Body of pancreas (tissue), 4 donors: ENCODE measurements at regions not wholly inside any gene's neighbourhood (a gene's known extent, or its start where the extent isn't known, plus 50 kb on each side); places are given as distances from the start of the nearest gene placed in this dataset.

Experiments used
- ATAC-seq: fragments of 150-250 bp; one replicate; pipeline ENCODE4 v1.9.1; 2016
- DNase-seq, 4 donors: peaks; one replicate each; pipeline ENCODE4 v3.0.0-alpha.2; 2019
- H3K27ac ChIP-seq, 4 donors: fragments of 200-600 bp; sonication (generic); 1 replicate in 3 of 4; 2 replicates in 1 of 4; pipeline versions ENCODE4 v1.5.1 to v1.6.1; 2016 to 2019; ENCODE audit warnings: mild to moderate bottlenecking in 1 of 4, mixed read lengths in 1 of 4, moderate library complexity in 1 of 4
- H3K27me3 ChIP-seq, 2 donors: fragments of 200-600 bp; sonication (generic); one replicate each; pipeline ENCODE4 v1.6.0; 2016; ENCODE audit warnings: mild to moderate bottlenecking in 1 of 2
- H3K36me3 ChIP-seq, 2 donors: fragments of 200-600 bp; sonication (generic); replicated peaks in 1 of 2; 2 replicates each; pipeline ENCODE4 v1.5.1; 2016; ENCODE audit warnings: low read depth in 2 of 2; ENCODE audit not compliant: insufficient read depth in 1 of 2
- H3K4me1 ChIP-seq: fragments of 200-600 bp; sonication (generic); one replicate; pipeline ENCODE4 v1.6.0; 2016
- H3K4me3 ChIP-seq, 2 donors: fragments of 200-600 bp; sonication (generic); 1 replicate in 1 of 2; 2 replicates in 1 of 2; pipeline ENCODE4 v1.5.1; 2016 to 2019
- H3K9me3 ChIP-seq, 3 donors: fragments of 200-600 bp; sonication (generic); 1 replicate in 2 of 3; 2 replicates in 1 of 3; pipeline ENCODE4 v1.5.1; 2016
- POLR2A ChIP-seq, 3 donors: fragments of 450-650 bp; IDR thresholded peaks; one replicate each; pipeline ENCODE4 v1.6.1; 2016; ENCODE audit warnings: antibody characterized with exemption in 3 of 3, mild to moderate bottlenecking in 2 of 3
- WGBS, 2 donors: methylation state at CpG; one replicate each; pipeline ENCODE4 v1.1.5; 2017; 5-methylcytosine and 5-hydroxymethylcytosine counted together
- intact Hi-C: fragments of 100-400 bp; cut with DNase I; formaldehyde crosslinking; loops from one replicate; pipeline ENCODE4 v1.15.1; 2023
- TF ChIP-seq, protein P1 (sequence below), 7 experiments: fragments of 450-650 bp in 4 of 7; fragments of 200-600 bp in 3 of 7; sonication (generic) in 3 of 7; IDR thresholded peaks; one replicate each; pipeline ENCODE4 v1.5.1; 2016 to 2019; ENCODE audit warnings: antibody characterized with exemption in 7 of 7

DNA sequence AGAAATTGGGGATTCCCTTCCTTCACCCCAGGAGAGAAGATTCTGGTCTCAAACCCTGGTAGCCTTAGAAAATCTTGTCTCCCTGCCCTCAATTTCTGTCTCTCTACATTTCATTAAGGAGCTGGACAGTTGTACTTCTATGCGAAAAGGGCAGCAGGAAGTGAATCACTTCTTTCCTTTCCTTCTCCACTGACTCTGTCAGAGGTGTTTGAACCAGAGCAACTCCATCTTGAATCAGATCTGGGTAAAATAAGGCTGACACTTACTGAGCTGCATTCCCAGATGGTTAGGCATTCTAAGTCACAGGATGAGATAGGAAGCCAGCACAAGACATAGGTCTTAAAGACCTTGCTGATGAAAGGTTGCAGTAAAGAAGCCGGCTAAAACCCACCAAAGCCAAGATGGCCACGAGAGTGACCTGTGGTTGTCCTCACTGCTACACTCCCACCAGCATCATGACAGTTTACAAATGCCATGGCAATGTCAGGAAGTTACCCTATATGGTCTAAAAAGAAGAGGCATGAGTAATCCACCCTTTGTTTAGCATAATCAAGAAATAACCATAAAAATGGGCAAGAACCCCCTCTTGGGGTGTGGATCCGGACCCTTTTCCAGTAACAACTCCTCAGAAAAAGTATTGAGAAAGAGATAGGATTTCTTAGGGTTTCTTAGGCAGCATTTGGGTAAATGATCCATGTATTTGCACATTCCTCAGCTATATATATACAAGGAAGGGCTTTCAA lies 95.8 kb upstream of the PLCB4 start:
- Histone ChIP-seq H3K9me3 (no peaks in the 10 kb centered on the region), H3K27ac (no peak overlapping the region), H3K36me3 (no peaks in the 10 kb centered on the region), H3K4me1 (no peaks in the 10 kb centered on the region), H3K4me3 (no peak overlapping the region), H3K27me3 (no peaks in the 10 kb centered on the region)
- DNase-seq: no peak
- no peak for TF ChIP-seq POLR2A (IDR thresholded peaks at IDR 0.05)
- TF ChIP-seq, protein P1, sequence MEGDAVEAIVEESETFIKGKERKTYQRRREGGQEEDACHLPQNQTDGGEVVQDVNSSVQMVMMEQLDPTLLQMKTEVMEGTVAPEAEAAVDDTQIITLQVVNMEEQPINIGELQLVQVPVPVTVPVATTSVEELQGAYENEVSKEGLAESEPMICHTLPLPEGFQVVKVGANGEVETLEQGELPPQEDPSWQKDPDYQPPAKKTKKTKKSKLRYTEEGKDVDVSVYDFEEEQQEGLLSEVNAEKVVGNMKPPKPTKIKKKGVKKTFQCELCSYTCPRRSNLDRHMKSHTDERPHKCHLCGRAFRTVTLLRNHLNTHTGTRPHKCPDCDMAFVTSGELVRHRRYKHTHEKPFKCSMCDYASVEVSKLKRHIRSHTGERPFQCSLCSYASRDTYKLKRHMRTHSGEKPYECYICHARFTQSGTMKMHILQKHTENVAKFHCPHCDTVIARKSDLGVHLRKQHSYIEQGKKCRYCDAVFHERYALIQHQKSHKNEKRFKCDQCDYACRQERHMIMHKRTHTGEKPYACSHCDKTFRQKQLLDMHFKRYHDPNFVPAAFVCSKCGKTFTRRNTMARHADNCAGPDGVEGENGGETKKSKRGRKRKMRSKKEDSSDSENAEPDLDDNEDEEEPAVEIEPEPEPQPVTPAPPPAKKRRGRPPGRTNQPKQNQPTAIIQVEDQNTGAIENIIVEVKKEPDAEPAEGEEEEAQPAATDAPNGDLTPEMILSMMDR (IDR thresholded peaks at IDR 0.05): no peak
- 77 to 78% methylated on average over 4 of the region's 4 CpGs for WGBS, 2 donors
- intact Hi-C loops: no loop called here
- ATAC-seq: no peak

DNA sequence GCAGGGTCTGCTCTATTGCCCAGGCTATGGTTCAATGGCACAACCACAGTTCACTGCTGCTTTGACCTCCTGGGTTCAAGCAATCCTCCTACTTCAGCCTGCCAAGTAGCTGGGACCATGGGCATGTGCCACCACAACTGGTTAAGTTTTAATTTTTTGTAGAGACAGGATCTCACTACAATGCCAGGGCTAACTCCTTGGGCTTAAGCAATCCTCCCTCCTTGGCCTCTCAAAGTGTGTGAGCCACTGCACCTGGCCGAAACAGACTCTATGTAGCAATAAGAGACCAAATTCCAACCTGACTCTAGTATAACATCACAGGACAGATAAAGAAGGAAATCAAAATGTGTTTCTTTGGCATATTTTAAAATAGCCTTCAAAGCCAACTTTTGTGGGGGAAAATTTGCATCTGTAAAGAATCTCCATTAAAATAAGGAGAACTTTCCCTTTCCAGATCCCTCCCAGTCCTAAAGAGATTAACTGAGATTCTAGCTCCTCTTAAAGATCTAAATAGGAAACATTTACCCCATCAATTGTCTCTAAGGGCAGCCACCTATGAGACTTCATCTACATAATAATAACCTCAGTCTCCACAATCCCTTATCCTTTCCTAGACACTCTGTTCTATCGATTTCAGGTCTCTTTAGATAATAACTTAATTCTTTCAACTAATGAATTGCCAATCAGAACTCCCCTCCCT lies 94.7 kb upstream of the PLCB4 start:
- Histone ChIP-seq H3K9me3 (no peaks in the 10 kb centered on the region), H3K27me3 (no peaks in the 10 kb centered on the region), H3K4me3 (no peak overlapping the region), H3K27ac (no peak overlapping the region), H3K36me3 (no peaks in the 10 kb centered on the region), H3K4me1 (no peaks in the 10 kb centered on the region)
- intact Hi-C loops: no loop called here
- no peak for ATAC-seq
- TF ChIP-seq POLR2A (IDR thresholded peaks at IDR 0.05): no peak
- TF ChIP-seq, protein P1 (IDR thresholded peaks at IDR 0.05): no peak
- DNase-seq: no peak
- 54 to 60% methylated on average over 2 of the region's 2 CpGs for WGBS, 2 donors

DNA sequence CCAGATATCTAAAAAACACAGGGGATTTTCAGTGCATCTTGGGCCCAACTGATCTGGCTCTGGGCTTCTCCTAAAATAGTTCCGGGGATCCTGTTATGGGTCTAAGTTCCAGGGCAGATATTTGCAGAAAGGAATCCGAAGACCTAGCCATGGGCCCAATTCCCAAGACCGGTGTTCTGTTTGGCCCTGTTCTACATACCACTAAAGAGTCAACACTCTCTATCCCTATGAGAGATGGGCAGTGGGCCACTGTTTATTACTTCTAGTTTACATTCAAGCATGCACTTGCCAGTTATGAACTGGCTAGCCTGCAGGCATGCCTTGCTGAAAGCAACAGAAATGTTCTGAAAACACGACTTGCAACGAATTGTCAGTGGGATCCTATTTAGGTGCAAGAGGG lies 87.4 kb upstream of the PLCB4 start:
- H3K4me1 ChIP-seq: no peaks in the 10 kb centered on the region
- intact Hi-C loops: no loop called here
- no peak overlapping the region for H3K4me3 ChIP-seq
- H3K9me3 ChIP-seq: no peaks in the 10 kb centered on the region
- H3K27me3 ChIP-seq: no peaks in the 10 kb centered on the region
- ATAC-seq: no peak
- no peak for DNase-seq
- no peak overlapping the region for H3K27ac ChIP-seq
- WGBS, 2 donors: 87 to 91% methylated on average over 5 of the region's 5 CpGs
- TF ChIP-seq POLR2A (IDR thresholded peaks at IDR 0.05): no peak
- TF ChIP-seq, protein P1 (IDR thresholded peaks at IDR 0.05): no peak
- no peaks in the 10 kb centered on the region for H3K36me3 ChIP-seq

DNA sequence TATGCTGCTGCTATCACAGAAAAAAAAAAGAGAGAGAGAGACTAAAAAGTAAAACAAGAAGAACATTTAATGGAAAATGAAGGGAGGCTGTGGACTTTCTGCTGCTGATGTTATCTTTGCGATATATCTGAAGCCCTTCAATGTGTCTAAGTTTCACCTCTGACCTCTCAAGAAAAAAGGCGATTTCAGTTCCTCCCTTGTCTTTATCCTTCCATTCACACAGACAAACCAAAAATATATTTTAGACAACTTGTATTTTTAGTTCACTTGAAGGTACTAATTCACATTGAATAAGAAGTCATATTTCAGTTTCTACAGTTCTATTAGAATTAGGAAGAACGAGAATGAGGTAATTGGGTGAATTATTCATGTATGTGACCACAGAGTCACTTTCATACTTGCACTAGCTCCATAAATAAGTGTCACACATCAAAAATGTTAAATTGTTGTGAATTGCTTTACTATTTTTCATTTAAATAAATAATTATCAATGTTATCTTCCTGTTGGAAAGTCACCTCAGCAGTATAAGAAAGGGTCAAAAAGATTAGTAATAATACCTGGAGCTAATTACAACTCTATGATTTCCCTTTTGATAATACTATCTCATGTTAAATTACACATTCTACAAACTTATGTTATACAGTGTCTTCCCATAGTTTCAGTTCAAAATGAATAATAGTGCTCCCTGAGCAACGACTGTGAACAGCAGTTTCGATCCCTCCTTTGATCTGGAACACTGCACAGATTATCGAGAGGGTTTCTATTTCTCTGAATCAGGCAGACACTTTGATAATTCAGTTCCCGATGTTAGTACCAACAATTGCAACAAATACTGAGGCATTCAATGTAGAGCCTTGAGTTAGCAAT lies 85.2 kb upstream of the PLCB4 start:
- no peaks in the 10 kb centered on the region for H3K4me1 ChIP-seq
- no peak overlapping the region for H3K27ac ChIP-seq
- 71 to 73% methylated on average over 7 of the region's 7 CpGs for WGBS, 2 donors
- H3K27me3 ChIP-seq: no peaks in the 10 kb centered on the region
- H3K36me3 ChIP-seq: no peaks in the 10 kb centered on the region
- TF ChIP-seq POLR2A (IDR thresholded peaks at IDR 0.05): no peak
- TF ChIP-seq, protein P1 (IDR thresholded peaks at IDR 0.05): no peak
- DNase-seq: no peak
- H3K9me3 ChIP-seq: no peaks in the 10 kb centered on the region
- intact Hi-C loops: no loop called here
- ATAC-seq: no peak
- no peak overlapping the region for H3K4me3 ChIP-seq
